Activated CD4-positive, alpha-beta T cell treated with anti-CD3 and anti-CD28 coated beads for 24 hours (primary cell): ENCODE measurements at regions not wholly inside any gene's neighbourhood (a gene's known extent, or its start where the extent isn't known, plus 50 kb on each side); places are given as distances from the start of the nearest gene placed in this dataset.

Experiments used
- DNase-seq, 2 donors: peaks; one replicate each; pipeline ENCODE4 v3.0.0-alpha.2; 2020; ENCODE audit warnings: low read depth in 2 of 2

DNA sequence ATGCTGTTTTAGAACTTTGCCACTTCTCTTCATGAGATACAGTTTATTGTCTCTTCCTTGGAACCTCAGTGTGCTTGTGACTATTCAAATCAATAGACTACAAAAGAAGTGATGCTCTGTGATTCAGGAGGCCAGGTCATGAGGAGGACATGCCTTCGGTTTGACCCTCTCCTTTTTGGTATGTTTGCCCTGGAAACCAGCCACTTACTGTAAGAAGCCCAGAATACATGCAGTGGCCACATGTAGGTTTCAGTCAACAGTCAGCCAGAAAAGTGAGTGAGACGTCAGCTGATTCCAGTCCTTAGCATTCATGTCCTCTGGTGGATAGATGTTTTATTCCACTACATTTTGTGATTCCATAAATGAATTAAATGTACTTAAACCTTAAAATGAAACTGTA is 328.7 kb downstream of the PCDH18 start:
- DNase-seq, result no peak

- DNase-seq, result no peak
These were observed 332.0 kb downstream of the PCDH18 start for GRCh38 chr4:137200322-137200721.

DNA sequence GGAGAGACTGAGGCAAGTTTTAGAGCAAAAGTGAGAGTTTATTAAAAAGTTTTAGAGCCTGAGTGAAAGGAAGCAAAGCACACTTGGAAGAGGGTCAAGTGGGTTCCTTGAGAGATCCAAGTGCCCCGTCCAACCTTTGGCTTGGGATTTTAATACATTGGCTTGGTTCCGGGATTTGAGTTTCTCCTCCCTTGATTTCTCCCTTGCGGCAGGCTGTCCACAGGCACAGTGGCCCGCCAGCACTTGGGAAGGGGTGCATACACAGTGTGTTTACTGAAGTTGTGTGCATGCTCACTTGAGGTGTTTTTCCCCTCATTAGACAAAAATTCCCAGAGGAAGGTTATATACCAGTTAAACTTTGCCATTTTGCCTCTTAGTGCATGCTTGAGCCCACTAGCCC is 333.5 kb downstream of the PCDH18 start:
- no peak for DNase-seq

- DNase-seq, result no peak
These were observed 337.6 kb downstream of the PCDH18 start for GRCh38 chr4:137194670-137195069.

DNA sequence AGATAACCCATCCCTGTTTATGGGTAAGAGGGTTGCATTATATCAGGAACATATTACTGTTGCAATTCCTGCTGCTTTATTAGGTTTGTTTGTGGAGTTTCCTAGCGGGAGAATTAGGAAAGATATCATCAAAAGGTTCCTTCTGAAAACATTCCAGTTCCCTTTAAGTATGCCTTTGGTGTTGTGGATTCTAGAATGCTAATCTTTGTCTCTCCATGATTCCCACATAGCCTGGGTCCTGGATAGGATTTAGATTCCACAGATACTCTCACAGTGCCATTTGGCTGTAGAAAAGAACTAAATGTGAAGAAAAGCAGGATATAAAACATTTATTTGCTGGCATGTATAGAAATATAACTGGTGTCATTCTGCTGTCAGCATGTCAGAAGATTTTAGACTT is 338.7 kb downstream of the PCDH18 start:
- no peak for DNase-seq

- DNase-seq, result no peak
These were observed 350.9 kb downstream of the PCDH18 start for GRCh38 chr4:137181293-137181899.

GRCh38 chr4:137180349-137180748 is 351.9 kb downstream of the PCDH18 start:
- no peak for DNase-seq

GRCh38 chr4:137156807-137157206 is 375.5 kb downstream of the PCDH18 start:
- DNase-seq, result no peak

- no peak for DNase-seq
These were observed 376.2 kb downstream of the PCDH18 start for GRCh38 chr4:137156054-137156453.

DNA sequence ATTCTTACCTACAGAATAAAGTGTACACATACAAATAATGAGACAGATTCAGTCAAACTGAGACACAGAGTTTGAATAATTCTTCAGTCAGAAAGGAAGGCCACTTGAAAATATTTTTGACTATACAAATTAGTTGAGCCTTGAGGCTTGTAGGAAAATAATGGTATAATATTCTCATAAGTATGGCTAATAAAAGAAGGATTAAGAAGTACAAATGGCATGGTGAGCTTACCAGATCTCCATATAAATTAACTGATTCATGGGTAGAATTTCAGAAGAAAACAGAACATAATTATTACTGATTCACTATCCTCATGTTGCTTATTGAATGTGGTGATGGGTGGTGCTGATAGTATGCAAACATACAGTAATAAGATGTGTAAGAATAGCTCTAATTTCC is 401.1 kb downstream of the PCDH18 start:
- no peak for DNase-seq

- no peak for DNase-seq
These were observed 402.4 kb downstream of the PCDH18 start for GRCh38 chr4:137129845-137130244.

DNA sequence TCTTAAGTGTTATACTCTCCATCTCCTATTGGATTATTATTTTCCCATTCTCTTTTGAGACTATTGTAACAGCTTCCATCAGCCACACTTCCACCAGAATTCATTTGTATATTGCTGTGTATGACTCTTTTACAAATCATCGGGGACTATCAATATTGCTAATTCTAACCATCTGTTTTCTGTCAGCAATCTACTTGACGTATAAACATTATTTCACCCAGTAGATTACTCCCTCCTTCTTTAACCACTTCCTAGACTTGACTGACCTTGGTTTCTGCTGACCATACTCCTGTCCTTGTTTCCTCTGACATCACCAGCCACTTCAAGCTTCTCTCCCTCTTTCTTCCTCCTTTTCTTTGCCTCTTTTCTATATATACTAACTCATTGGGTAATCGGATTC is 402.9 kb downstream of the PCDH18 start:
- DNase-seq, result no peak

- DNase-seq, result no peak
These were observed 407.3 kb downstream of the PCDH18 start for GRCh38 chr4:137125011-137125410.

DNA sequence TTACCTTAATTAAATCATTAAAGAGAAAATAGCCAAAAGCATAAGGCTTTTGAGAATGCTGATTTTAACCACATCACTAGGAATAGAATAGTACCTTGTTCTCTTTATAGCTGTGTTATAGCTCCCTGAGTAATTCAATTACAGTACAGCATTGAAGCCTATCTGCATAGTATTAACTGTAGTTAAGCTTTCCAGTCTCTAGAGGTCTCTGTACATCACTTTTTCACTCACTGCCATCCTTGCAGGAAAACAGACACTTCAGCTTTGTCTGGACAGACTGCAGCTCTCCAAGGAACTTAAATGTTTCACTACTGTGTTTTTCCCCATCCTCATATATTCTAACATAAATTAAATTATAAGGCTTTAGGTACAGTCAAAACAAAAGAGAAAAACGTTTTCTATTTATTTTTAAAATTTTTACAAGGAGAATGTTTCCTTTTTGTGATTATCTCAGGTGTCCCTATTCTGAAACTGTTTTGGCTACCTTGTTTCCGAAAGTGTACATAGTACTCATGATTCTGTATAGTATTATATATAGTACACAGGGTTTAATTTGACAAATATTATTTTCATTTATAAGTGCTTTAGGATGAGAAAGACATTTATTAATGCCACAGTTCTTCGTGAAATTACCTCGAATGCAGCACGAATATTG is 407.9 kb downstream of the PCDH18 start:
- DNase-seq, result no peak

- DNase-seq, result no peak
These were observed 409.4 kb downstream of the PCDH18 start for GRCh38 chr4:137122876-137123275.

GRCh38 chr4:137116144-137116543 is 416.1 kb downstream of the PCDH18 start:
- no peak for DNase-seq

DNA sequence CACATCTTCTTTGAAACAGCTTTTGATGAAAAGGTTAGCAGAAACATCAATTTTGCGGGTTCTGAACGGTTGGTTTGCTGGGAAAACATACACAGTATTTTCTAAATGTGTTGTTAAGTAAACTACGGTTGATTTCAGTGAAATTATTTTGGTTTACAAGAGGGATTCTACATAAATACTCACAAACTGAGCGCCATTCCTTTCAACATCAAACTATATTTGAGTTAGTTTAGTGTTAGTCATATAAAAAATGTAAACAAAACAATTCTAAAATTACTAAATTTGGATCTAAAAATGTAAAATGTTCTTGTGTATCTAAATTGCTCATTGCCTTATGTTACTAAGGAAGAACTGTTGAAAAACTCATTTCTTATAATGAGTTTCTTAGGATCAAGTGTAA is 425.6 kb downstream of the PCDH18 start:
- DNase-seq, result no peak

DNA sequence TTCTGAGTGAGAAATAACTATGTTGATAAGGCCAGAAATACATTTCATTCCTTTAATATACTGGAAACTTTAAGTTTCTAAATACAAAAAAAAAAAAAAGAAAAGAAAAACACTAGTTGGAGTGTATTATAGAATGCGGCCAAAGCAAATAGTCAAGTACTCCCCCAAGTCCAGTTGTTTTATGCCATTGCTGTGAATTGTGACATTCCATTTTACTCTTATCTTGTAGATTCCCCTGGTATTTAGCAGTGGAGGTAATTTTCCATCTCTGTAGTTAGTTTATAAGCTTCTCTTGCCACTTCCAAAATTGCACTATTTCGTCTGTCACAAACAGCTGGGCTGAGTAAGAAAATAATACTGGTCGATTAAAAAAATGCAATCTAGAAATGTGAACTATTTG is 426.0 kb downstream of the PCDH18 start:
- no peak for DNase-seq

DNA sequence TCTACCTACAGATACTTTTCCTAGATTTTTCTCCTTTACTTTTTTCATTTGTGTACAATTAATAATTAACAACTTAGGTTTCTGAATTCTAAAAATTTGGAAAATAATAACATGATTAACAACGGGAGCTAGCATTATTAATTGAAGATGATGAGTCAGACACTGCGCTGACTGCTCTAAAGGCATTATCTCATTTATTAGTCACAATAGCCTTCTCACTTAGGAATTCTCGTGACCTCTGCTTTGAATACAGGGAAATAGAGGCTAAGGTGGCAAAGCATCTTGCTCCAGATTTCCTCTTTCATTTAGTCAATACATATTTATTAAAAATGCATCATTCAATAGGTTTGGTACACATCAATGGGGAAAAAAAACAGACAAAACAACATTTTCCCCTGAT is 441.3 kb downstream of the PCDH18 start:
- DNase-seq, result no peak

DNA sequence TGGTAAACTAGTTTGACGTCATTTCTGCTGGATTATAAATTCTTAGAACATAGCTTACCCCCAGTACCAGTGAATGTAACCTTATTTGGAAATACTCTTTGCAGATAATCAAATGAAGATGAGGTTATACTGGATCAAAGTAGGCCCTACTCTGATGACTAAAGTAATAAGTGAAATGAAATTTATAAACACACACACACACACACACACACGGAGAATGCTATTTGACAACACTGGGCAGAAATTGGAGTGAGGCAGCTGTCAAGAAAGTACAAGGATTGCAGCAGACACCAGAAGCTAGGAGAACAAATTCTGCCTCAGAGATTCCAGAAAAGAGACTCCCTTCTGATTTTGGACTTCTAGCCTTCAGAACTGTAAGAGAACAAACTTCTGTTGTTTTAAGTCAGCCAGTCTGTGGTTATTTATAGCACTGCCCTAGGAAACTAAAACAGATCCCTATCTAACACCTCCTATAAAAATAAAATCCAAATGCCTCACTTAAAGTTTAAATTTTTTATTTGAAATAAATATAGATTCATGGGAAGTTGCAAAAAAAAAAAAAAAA is 448.6 kb downstream of the PCDH18 start:
- no peak for DNase-seq

DNA sequence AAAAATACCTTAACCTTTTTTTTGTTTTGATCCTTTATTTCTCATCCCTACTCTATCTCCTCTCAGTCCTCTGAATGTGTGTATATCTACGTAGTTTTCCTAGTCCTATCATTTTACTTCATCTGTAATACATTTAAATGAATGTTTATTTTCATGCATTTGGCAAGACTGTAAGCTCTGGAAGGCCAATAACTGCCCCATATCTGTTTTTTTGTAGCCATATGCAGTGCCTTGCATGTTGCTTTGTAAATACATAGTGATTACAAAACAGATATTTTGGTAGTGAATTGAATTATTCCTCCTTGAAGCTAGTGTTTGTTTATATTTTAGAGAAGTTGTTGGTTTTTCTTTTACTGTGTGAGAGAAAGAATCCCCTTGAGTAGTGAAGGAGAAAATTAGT is 450.2 kb downstream of the PCDH18 start:
- DNase-seq, result no peak

- DNase-seq, result no peak
These were observed 455.4 kb downstream of the PCDH18 start for GRCh38 chr4:137076908-137077307.

DNA sequence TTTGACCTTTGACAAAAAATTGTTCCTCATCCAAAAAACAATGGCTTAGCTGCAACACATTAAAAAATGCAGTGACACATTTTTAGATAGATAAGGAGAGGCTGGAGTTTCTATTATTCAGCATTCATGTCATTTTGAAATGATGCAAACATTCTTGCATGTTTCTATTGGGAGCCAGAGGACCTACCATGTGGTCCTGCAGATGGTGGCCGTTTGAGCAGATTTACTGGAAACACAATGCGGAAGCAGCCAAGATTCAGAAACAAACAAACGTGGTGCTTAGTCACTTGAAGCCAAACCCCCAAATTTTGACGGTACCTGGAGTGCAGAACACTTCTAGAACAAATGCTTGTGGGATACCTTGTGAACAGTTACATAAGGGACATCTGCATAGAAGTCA is 456.7 kb downstream of the PCDH18 start:
- DNase-seq, result no peak

- no peak for DNase-seq
These were observed 461.7 kb downstream of the PCDH18 start for GRCh38 chr4:137070614-137071013.
